ENCODE measurements at regions not wholly inside any gene's neighbourhood (a gene's known extent, or its start where the extent isn't known, plus 50 kb on each side); places are given as distances from the start of the nearest gene placed in this dataset.
"Not testable (repeated sequence)": the region's sequence is repeated elsewhere in the genome, so short reads cannot be mapped to it uniquely, and the experiment has no call there.

DNA sequence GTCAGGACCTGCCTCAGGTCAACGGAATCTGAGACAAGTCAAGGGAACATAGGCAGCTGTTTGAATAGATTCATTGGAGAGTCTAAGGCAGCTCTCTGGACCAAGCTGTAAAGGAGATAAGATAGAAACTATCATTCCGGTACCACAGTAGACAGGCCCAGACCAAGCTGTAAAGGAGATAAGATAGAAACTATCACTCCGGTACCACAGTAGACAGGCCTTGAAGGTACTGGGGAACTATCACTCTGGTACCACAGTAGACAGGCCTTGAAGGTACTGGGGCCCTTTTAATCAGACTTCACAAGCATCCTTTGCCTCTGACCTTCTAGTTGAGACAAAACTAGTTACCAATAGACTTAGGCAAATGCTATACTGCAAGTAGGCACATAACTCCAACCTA lies 346.1 kb downstream of the DCDC2C start:
- no peak for DNase-seq

DNA sequence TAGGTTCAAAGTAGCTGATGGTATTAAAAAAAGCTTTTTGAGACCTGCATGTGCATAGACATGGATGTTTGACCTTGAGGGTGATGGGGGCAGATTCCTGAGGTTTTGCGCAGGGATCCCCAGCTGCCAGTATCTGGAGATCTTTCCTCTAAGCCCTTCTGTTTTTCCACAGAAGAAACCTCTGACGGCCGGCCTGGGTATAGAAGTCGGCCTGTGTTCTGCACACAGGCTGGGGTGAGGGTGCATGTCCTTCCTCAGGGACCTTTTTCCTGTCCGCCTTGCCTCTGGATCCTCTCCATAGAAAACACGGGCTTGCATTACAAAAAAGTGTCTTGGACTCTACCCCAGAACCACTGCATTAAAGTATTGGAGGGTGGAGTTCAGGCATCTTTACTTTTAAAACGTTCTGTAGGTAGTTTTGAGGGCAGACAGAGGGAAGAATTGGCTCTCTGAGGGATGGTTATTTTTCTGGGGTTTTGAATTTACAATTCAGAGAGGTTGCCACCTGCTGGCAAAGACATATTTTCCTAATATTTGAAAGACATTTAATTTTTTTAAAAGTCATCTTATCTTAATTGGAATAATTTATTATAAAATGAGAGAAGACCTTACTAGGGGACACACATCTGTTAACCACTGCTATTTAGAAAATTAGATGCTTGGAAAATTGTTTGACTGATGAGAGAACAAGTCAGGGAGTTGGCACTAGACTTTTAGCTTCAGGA lies 350.6 kb downstream of the DCDC2C start:
- no peak for DNase-seq

DNA sequence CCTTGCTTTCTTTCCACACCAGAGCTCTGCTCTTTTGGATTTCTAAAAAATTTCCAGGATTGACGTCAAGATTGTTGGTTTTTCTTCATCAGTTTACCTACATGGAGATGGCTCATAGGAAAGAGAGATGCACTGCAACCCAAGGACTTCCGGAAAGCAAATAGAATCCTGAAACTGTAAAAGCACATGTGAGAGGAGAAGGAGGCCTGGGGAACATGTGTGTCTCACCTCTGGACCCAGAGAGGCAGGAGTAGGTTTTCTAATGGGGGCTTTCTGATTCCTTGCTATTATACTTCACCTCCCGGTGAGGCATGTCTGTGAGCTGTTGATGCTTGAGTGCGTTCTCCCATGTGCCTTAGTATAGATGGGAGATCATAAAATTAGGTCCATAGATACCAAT lies 362.8 kb downstream of the DCDC2C start:
- DNase-seq, result no peak

DNA sequence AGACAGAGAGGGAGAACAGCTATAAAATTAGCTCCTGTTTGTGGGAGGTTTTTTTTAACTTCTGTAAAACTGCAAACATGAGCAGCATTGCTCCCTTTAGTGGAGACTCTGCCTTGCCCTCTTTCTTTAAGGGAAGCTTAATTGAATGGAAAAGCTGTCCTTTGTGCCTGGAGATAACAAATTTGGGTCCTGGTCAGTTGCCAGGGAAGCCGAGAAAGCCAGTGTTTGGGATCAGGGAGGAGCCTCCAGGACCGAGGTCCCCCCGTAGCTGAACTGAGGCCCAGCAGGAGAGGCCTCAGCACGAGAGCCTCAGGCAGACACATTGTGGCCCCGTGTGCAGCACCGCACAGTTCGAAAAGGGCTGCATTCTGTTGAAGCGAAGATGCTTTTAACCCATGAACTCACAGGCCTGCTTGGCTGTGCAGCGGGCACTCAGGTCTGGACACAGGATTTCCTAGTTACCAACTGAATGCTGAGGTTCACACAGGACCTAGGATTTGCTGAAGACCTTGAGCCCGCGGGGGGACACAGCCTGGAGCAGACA lies 369.7 kb downstream of the DCDC2C start:
- DNase-seq, result no peak

DNA sequence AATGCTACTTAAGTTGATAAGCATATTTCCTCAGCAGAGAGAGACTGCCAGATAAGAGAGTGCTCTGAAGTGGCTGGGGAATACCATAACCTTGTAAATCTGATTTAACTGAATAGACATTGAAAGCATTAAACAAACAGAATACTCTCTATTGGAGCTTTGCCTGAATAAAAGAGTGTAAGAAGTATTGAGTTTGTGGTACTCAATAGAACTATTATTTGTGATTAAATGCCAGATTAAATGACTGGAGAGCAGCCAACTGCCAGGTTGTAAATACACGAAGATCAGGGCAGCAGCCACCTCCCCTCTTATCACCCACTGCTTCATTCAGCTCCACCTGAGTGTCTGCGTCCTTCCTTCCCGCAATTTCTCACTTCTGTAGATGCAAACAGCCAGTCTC lies 373.6 kb downstream of the DCDC2C start:
- no peak for DNase-seq

DNA sequence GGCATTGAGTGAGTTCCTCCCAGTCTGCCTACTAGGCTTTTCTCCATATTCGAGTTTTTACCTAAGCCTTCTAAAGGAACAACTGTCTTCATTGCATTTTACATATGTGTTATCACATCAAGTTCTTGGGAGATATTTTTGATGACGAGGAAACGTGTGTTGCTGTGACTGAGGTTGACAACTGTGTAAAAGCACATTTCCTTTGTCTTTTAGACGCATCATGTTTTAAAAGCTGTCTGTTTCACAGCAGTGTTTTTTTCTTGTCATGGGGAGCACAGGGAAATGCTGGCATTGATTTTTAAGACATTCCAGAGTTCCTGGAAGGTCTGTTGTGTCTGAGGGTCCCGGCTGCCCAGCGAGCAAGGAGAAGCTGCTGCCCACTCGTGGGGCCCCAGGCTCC lies 381.8 kb downstream of the DCDC2C start:
- DNase-seq, result no peak

DNA sequence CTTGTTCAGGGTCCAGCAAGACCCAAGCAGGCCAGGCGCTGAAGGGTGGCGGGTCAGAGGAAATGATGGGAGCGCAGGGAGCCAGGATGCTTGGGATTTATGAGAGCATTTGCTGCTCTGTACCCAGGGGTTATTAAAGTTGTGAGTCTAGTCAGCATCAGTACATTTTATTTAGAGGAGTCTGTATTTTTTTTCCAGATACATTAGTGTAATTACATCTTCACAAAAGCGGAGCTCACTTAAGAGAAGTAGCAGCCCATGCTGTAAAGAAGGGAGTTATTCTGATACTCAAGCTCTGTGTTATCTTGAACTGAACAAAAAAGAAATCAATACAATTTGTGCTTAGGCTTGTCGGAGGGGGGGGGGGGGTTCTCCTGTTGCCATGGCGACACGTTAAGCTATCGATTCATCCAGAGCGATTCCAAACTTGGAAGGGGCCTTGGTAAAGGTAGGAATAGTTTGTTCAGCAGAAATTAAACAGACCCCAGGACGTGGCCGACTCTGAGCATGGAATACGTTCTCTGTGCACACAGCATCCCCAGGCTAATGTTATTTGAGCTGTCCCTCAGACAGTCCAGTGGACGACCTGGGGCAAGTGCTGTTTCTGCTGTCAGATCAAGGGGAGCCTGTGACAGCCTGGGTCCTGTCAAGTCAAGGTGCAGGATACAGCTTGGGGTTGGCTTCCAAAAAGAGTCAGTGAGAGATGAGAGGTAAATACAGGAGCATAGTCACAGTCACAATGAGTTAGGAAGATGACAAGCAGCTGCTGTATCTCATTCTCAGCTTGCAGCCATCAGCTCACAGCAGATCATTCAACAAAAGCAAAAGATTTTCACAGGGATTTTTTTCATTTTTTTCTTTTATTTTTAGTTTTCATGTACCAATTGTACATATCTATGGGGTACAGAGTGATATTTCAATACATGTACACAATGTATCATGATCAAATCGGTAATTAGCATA lies 387.6 kb downstream of the DCDC2C start:
- DNase-seq, result no peak

DNA sequence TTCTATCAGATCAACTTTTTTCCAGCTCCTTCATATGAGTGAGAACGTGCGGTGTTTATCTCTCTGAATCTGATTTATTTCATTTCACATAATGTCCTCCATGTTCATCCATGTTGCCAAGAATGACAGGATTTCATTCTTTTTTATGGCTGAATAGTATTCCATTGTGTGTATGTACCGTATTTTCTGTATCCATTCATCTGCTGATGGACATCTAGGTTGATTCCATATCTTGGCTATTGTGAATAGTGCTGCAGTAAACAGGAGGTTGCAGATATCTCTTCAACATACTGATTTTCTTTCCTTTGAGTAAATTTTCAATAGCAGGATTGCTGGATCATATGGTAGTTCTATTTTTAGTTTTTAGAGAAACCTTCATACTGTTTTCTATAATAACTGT lies 388.5 kb downstream of the DCDC2C start:
- DNase-seq, result no peak

DNA sequence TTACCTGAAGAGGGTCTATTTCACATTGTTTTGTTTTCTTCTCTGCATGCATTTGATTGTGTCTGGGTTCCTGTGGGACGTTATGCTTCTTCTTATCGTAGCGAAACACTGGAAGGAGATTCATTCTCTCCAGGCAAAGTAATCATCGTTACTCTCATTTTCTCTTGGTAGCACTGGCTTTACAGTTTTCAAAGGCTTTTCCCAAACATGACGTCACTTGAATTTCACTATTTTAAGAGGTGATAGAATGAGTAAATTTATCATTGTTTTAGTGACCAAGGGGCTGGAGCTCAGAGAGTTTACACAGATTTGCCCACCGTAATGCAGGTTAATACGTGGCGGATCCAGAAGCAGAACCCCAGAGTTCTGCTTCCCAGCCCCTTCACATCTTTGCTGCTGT lies 391.4 kb downstream of the DCDC2C start:
- no peak for DNase-seq

DNA sequence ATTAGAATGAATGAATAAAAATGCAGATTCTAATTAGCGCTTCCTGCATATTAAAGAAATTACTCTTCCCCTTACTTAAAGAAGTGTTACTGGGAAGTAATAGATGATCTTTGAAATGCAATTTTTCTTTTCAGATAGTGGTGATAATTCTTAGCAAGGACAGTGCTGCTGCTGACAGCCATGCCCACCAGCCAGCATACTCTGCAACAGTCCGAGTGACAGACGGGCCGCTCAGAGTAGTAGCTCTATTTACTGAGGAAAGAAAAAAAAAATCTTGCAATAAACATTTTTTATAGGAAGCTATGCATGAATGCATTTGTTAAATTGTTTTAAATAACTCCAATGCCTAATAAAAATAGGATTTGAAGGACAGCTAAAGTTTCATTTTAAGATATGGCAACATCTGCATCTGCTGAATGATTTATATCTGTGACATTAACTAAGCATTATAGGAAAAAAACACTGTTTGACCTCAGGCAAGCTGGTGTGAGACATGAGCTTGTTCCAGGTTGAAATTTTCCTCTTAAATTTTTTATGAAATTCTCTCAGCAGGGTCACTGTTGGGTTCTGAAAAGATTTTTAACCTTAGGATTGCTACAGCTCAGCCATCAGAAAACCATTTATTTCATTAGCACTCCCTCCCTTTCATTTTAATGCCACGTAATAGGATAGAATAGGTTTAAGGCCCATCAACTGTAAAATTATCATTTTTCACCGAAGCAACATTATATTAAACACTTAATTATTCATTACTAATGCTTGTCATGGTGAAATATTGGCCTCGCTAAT lies 393.8 kb downstream of the DCDC2C start:
- DNase-seq, result no peak

DNA sequence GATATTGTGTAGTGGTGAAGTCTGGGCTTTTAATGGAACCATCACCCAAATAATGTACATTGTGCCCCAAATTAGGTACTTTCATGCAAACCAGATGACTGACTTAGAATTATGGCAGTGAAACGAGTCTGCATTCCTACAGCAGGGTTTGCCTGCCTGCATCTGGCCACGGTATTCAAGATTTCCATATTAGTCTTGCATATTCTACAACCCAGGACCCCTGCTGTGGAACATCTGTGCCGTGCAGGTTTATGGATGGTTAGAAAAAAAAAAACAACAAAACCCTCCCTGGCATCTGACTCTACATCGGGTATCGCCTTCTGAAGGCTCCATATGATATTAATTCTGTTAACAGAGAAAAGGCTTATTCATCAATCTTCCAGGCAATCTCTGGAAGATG lies 394.8 kb downstream of the DCDC2C start:
- DNase-seq, result no peak

DNA sequence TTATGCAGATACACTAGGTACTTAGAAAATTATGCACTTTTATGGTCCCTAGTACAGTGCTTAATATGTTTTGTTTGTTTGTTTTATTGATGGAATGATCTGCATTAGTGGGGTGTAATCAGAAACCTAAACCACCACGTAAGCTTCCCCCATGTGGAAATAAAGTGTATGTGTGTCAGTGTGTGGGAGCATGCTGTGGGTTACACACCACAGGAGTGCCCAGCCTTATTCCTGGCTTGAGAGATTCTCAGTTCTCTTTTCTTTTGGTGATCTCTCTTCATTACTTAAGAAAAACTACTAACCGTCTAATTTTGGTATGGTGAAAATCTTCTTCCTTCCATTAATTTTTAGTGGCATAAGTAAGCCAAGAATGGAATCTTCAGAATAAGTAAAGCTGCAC lies 398.6 kb downstream of the DCDC2C start:
- no peak for DNase-seq

DNA sequence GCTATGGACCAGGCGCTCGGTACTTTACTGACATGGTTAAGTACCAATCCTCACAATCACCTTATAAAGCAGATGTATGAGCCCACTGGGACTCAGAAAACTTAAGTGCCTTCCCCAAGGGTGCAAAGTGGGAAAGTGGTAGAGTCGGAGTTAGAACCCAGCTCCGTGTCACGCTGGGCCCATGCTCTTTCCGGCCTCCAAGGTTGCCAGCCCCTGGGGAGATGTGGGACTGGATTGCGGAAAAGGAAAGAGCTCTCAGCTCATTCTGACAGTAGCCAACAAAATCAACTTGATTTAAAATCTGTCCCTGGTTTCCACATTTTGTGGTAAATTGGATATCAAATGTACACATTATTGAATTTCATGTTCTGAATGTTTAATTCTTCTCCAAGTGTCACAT lies 403.8 kb downstream of the DCDC2C start:
- DNase-seq, result no peak

DNA sequence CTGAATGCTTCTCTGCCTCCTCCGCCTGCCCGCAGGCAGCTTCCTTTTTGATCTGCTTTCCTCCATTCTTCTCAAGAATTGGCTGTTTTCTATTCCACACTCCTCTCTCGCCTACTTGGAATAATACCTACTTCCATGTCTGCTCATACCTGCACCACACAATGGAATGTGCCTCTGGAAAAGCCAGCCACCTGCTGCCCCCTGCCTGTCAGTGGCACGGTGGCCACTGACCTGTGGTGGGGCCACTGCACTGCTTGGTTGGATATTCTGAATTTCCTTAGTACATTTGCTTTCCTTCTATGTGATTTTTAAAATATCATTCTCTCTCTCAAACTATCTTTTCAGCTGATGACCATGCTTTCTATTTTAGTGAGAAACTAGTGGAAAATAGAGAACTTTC lies 406.9 kb downstream of the DCDC2C start:
- no peak for DNase-seq

DNA sequence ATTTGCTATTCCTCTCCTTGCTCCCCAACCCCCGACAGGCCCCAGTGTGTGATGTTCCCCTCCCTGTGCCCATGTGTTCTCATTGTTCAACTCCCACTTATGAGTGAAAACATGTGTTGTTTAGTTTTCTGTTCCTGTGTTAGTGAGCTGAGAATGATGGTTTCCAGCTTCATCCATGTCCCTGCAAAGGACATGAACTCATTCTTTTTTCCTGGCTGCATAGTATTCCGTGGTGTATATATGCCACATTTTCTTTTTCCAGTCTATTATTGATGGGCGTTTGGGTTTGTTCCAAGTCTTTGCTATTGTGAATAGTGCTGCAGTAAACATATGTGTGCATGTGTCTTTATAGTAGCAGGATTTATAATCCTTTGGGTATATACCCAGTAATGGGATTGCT lies 412.1 kb downstream of the DCDC2C start:
- not testable (repeated sequence) for DNase-seq

DNA sequence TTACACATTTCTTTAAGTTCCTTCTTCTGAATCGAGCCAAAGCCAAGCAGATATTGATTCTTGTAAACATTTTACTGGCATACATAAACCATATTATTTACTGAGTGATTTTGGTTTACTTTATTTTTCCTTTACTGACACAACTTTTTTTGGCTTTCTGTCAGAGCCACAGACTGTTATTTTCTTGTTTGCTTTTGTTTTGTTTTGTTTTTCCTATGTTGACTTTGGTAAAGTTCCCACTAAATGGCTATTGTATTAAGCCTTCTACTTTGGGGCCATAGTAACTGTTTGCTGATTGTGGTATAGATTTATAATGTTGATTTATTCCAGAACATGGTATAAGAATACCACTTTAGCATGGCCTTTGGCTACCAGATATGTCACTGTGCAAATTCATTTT lies 419.4 kb downstream of the DCDC2C start:
- no peak for DNase-seq

DNA sequence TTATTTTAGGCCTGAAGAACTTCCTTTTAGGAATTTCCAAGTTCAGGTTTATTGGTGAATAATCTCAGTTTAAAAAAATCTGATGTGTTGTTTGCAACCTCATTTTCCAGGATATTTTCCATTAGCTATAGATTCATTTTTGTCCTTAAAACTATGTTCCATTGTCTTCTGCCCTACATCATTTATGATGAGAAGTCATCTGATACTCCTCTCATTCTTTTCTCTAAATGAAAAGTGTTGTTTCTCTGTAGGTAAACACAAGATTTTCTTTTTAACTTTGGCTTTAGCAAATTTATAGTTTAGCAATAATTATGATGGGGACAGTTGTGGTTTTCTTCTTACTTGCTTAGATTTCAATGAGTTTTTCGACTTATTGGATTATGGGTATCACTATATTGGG lies 427.3 kb downstream of the DCDC2C start:
- no peak for DNase-seq

DNA sequence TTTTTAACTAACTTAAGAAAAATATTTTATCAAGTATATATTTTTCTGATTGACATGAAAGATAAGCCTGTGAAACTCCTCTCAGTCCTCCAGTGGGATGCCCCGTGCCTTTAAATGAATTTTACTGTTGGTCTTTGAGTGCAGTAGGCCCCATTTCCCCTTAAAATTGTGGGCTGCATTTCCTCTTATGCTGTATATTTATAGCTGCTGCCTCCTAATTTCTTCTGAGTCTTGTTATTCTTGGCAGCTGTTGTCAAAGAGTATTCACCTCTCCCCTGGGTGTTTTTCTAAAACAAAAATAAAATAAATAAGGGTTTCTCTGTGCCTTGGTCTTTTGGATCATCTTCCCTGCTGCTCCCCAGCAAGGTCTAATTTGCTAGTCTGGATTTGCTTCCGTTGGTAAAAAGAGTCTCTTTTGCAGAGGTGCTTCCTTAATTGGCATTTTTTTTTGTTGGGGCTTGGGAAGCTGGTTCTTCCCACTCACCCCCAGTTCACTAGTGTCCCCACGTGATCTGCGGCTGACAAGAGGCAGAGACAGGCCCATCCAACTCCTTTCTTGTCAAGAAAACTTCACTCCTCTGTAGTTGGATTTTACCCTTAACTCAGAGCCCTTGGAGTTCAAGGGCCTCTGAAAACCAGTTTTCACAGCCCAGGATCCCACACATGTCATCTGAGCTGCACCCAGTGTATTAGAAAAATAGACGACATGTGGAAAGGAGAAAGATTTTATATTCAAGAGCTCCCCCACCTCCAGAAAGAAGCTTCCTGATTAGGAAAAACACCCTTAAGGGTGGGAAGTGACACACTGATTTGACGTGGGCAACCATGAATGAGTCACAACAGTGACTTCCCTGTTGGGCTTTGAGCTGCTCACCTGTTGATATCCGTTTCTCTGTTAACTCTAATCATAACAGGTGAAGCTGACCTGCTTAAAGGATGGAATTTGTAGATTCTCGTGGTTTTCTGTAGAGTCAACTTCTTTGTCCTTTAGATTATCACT lies 431.5 kb downstream of the DCDC2C start:
- DNase-seq, result no peak

DNA sequence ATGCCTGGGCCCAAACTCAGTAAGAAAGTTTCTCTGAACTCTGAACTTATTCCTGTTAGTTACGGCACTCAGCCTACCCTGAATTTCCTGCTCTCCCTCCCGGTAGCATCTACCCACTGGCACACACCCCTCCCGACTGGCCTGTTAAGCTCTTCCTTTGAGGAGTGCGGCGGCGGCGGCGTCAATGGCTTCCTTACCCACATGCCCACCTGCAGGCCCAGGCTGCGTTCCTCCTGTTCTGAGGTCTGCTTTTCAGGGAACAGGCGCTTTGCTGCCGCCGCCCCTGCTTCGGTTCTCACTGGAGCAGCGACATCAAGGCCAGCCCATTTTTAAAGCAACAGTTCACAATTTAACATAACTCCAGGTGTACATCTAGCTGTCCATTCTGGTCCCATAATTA lies 432.4 kb downstream of the DCDC2C start:
- DNase-seq, result no peak

DNA sequence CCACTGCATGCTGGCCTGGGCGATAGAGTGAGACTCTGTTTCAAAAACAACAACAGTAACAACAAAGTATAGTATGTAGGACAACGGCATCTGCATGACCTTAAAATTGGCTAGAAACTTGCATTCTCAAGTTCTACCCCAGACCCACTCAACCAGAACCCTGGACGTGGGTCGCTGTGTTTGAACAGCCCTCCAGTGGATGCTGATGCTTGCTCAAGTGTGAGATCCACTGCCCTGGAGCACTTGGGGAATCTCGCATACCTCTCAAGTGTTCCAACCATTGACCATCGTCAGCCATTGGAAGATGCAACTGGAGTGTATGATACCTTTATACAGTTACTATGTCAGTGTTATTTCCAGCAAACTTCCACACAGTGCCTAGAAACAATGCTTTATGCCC lies 435.9 kb downstream of the DCDC2C start:
- no peak for DNase-seq

DNA sequence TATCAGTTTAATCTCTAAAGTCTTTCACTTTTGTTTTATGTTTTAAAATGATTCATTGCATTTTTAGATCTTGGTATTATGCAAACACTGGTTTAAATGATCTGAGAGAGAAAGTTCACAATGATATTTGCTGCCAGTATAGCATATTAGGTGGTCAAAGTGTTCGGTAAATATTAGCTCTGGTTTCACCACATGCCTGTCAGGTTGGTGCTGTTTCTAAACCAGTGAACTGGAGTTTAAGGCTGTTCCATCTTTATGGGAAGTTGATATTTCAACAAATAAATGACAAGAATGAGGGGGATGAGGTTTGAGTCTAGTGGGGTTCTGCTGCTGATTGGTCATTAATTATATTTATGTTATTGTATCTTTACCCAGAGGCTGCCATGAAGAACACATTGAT lies 436.4 kb downstream of the DCDC2C start:
- no peak for DNase-seq
